Natural killer cell (primary cell): ENCODE measurements at regions not wholly inside any gene's neighbourhood (a gene's known extent, or its start where the extent isn't known, plus 50 kb on each side); places are given as distances from the start of the nearest gene placed in this dataset.

Source experiments
- ATAC-seq, 3 donors: fragments of 150-1000 bp in 2 of 3; fragments of 200-7000 bp in 1 of 3; cut with Tn5 transposase; 1 replicate in 1 of 3; 2 replicates in 2 of 3; pipeline ENCODE4 v1.10.0; 2021; ENCODE audit warnings: mild to moderate bottlenecking in 2 of 3, moderate library complexity in 2 of 3
- DNase-seq, 2 donors: peaks; one replicate each; pipeline versions ENCODE4 v3.0.0 to v3.0.0-alpha.2; 2013 to 2021; ENCODE audit warnings: mixed read lengths in 1 of 2
- H3K27ac ChIP-seq: one replicate; pipeline ENCODE4 v1.5.1; 2013; ENCODE audit warnings: mild to moderate bottlenecking, low read length
- H3K27me3 ChIP-seq: one replicate; pipeline ENCODE4 v1.6.1; 2013; ENCODE audit warnings: low read length; ENCODE audit not compliant: control insufficient read depth, insufficient read depth
- H3K36me3 ChIP-seq: one replicate; pipeline ENCODE4 v1.6.1; 2013; ENCODE audit warnings: low read length; ENCODE audit not compliant: control insufficient read depth, insufficient read depth
- H3K4me1 ChIP-seq: one replicate; pipeline ENCODE4 v1.6.1; 2013; ENCODE audit warnings: low read length; ENCODE audit not compliant: control insufficient read depth, insufficient read depth
- H3K4me3 ChIP-seq: one replicate; pipeline ENCODE4 v1.5.1; 2013; ENCODE audit warnings: low read length
- H3K9me3 ChIP-seq: one replicate; pipeline ENCODE4 v1.6.1; 2013; ENCODE audit warnings: low read length; ENCODE audit not compliant: control insufficient read depth, insufficient read depth
- H3K27ac Mint-ChIP-seq, 2 donors: one replicate each; pipeline ENCODE4 v1.8.0; 2022; ENCODE audit warnings: mild to moderate bottlenecking in 2 of 2, mixed read lengths in 2 of 2, moderate library complexity in 1 of 2
- H3K27me3 Mint-ChIP-seq, 2 donors: one replicate each; pipeline ENCODE4 v1.8.0; 2022; ENCODE audit warnings: low read depth in 2 of 2, mixed read lengths in 2 of 2
- H3K36me3 Mint-ChIP-seq: one replicate; pipeline ENCODE4 v1.8.0; 2022; ENCODE audit warnings: mixed read lengths
- H3K4me1 Mint-ChIP-seq, 2 donors: one replicate each; pipeline ENCODE4 v1.8.0; 2022; ENCODE audit warnings: mixed read lengths in 2 of 2
- H3K4me3 Mint-ChIP-seq: one replicate; pipeline ENCODE4 v1.8.0; 2022; ENCODE audit warnings: mild to moderate bottlenecking, moderate library complexity, mixed read lengths
- H3K9me3 Mint-ChIP-seq, 2 donors: one replicate each; pipeline ENCODE4 v1.8.0; 2022; ENCODE audit warnings: mixed read lengths in 2 of 2
- WGBS: methylation state at CpG from one replicate; pipeline ENCODE4 v1.1.7; 2013; ENCODE audit warnings: missing lambda C conversion rate; ENCODE audit not compliant: insufficient coverage; 5-methylcytosine and 5-hydroxymethylcytosine counted together
- intact Hi-C: fragments of 100-400 bp; cut with micrococcal nuclease; formaldehyde crosslinking; loops from one replicate; pipeline ENCODE4 v1.14.2; 2022
- TF ChIP-seq, protein P1 (sequence below): fragments of 200-600 bp; IDR thresholded peaks from one replicate; pipeline ENCODE4 v1.8.0; 2022; ENCODE audit warnings: antibody characterized with exemption

DNA sequence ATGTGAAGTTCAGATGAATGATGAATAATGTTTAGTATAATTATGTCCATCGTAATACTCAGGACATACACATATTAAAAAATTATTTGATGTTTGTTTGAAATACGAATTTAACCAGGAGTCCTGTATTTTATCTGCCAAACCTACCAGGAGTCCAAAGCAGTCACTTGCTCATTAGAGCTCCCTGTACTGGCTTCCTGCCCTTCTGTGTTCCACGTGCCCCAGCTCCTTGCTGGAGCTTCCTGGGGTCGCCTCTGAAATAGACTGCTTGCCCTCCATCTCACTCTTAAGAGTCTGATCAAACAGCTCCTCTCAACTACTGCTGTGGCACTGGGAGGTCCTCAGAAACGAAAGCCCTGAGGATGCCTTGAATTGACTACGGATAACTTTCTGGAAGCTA, 87.3 kb upstream of the DHRS4 start:
- H3K27ac Mint-ChIP-seq: no peak overlapping the region
- H3K27ac ChIP-seq: no peak overlapping the region
- H3K4me3 Mint-ChIP-seq: no peak overlapping the region
- no peak for ATAC-seq
- DNase-seq: no peak
- no peaks in the 10 kb centered on the region for H3K9me3 ChIP-seq
- peaks cover 21 to 38% of the 10 kb centered on the region in 2 donors for H3K27me3 Mint-ChIP-seq
- no peaks in the 10 kb centered on the region for H3K4me1 ChIP-seq
- intact Hi-C loops: no loop called here
- 65% methylated on average over 5 of the region's 6 CpGs for WGBS
- H3K36me3 ChIP-seq: no peaks in the 10 kb centered on the region
- H3K4me1 Mint-ChIP-seq: no peaks in the 10 kb centered on the region
- H3K4me3 ChIP-seq: no peak overlapping the region
- TF ChIP-seq, protein P1, sequence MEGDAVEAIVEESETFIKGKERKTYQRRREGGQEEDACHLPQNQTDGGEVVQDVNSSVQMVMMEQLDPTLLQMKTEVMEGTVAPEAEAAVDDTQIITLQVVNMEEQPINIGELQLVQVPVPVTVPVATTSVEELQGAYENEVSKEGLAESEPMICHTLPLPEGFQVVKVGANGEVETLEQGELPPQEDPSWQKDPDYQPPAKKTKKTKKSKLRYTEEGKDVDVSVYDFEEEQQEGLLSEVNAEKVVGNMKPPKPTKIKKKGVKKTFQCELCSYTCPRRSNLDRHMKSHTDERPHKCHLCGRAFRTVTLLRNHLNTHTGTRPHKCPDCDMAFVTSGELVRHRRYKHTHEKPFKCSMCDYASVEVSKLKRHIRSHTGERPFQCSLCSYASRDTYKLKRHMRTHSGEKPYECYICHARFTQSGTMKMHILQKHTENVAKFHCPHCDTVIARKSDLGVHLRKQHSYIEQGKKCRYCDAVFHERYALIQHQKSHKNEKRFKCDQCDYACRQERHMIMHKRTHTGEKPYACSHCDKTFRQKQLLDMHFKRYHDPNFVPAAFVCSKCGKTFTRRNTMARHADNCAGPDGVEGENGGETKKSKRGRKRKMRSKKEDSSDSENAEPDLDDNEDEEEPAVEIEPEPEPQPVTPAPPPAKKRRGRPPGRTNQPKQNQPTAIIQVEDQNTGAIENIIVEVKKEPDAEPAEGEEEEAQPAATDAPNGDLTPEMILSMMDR: no peak
- no peaks in the 10 kb centered on the region for H3K9me3 Mint-ChIP-seq
- no peaks in the 10 kb centered on the region for H3K27me3 ChIP-seq
- H3K36me3 Mint-ChIP-seq: no peaks in the 10 kb centered on the region

DNA sequence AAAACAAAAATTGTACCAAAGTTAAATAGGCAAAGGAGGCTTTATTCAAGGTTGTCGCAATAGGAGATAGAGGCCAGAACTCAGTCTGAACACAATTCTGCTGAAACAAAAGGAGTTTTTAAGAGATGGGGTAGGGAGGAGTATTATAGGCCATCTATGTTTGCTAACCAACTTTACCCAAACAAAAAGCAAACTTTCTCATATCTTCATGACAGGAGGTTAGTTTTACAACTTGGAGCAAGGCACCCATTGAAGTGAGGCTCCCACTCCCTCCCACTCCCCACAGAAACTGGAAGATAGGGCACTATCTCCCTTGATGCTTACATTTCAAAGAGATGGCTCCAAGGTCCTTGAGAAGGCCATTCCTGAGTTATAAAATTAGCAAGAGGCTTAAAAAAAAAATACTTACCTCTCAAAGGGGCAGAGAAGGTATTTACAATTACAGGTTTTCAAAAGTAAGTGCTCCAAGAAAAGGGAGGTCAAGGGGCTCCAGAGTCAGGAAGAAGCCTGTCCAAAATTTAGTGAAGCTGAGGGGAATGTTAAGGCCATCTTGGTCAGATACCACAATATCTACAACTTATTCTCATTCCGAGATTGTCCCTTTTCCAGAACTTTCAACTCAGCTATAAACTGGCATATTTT, 84.4 kb upstream of the DHRS4 start:
- Mint-ChIP-seq H3K36me3 (no peaks in the 10 kb centered on the region), H3K9me3 (no peaks in the 10 kb centered on the region), H3K27ac (no peak overlapping the region), H3K4me1 (no peaks in the 10 kb centered on the region), H3K27me3 (peaks cover 26 to 46% of the 10 kb centered on the region in 2 donors), H3K4me3 (no peak overlapping the region)
- ATAC-seq: no peak
- Histone ChIP-seq H3K4me3 (no peak overlapping the region), H3K27ac (no peak overlapping the region), H3K4me1 (no peaks in the 10 kb centered on the region), H3K9me3 (no peaks in the 10 kb centered on the region), H3K27me3 (no peaks in the 10 kb centered on the region), H3K36me3 (no peaks in the 10 kb centered on the region)
- intact Hi-C loops: no loop called here
- TF ChIP-seq, protein P1: no peak
- no peak for DNase-seq
- 92% methylated on average over 2 of the region's 2 CpGs for WGBS

DNA sequence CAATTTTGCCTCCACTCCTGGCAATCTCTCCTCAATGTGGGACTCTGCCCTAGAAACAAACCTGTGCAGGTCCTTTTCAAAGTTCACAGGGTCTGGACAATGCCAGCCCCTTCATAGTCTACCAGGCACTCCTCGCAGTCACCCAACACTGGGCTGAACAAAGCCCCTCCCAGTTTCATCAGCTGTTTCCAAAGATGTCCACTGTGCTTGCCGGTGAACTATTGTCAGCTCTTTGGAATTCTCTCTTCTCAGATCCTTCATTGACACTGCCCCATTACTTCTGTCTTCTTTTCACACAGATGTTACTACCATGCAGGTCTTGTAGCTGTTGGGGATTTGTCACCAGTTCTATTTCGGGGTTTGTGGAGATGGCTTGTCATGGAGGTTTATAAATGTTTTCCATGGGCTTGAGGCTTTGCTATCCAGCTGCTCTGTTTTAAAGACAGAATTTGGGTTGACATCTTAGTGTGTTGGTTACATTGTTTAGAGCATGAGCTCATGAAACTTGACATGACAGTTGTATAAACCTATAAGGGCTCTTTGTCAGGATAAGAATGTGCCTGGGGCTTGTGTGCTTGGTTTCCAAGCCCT, 77.3 kb upstream of the DHRS4 start:
- 93% methylated on average over 3 of the region's 3 CpGs for WGBS
- Histone ChIP-seq H3K9me3 (no peaks in the 10 kb centered on the region), H3K36me3 (no peaks in the 10 kb centered on the region), H3K27me3 (no peaks in the 10 kb centered on the region), H3K4me1 (no peaks in the 10 kb centered on the region), H3K27ac (no peak overlapping the region), H3K4me3 (no peak overlapping the region)
- ATAC-seq (no peak), DNase-seq (no peak)
- H3K4me3 Mint-ChIP-seq: no peak overlapping the region
- TF ChIP-seq, protein P1: no peak
- peaks cover 11 to 30% of the 10 kb centered on the region in 2 donors for H3K27me3 Mint-ChIP-seq
- H3K9me3 Mint-ChIP-seq: no peaks in the 10 kb centered on the region
- H3K36me3 Mint-ChIP-seq: no peaks in the 10 kb centered on the region
- intact Hi-C loops: no loop called here
- no peak overlapping the region for H3K27ac Mint-ChIP-seq
- no peaks in the 10 kb centered on the region for H3K4me1 Mint-ChIP-seq

DNA sequence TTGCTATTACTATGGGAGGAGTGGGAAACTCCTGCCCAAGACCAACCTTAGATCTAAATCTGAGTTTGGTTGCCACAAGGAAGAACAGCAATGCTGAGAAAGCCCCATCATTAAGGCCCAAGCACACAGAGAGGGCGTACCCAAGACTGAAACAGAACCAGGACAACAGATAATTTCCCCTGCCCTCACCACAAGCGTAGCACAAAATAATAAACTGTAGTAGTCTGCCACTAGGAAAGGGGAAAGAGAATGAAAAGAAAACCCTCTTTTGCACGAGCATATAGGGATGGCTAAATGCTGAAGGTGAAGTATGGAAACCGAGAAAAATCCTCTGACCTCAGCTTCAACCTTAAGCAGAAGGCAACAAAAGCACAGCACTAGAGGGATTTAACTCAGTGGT, 76.5 kb upstream of the DHRS4 start:
- ATAC-seq: no peak
- no peaks in the 10 kb centered on the region for H3K4me1 Mint-ChIP-seq
- H3K4me3 ChIP-seq: no peak overlapping the region
- WGBS: 83% methylated on average over 3 of the region's 4 CpGs
- intact Hi-C loops: no loop called here
- DNase-seq: no peak
- no peaks in the 10 kb centered on the region for H3K27me3 ChIP-seq
- H3K27ac ChIP-seq: no peak overlapping the region
- TF ChIP-seq, protein P1: no peak
- H3K36me3 Mint-ChIP-seq: no peaks in the 10 kb centered on the region
- H3K9me3 ChIP-seq: no peaks in the 10 kb centered on the region
- H3K9me3 Mint-ChIP-seq: no peaks in the 10 kb centered on the region
- H3K27ac Mint-ChIP-seq: no peak overlapping the region
- H3K4me3 Mint-ChIP-seq: no peak overlapping the region
- no peaks in the 10 kb centered on the region for H3K36me3 ChIP-seq
- H3K27me3 Mint-ChIP-seq: peaks cover 8 to 30% of the 10 kb centered on the region in 2 donors
- no peaks in the 10 kb centered on the region for H3K4me1 ChIP-seq
